ENCODE measurements at regions not wholly inside any gene's neighbourhood (a gene's known extent, or its start where the extent isn't known, plus 50 kb on each side); places are given as distances from the start of the nearest gene placed in this dataset.

GRCh38 chr9:29753638-29754037 lies 2180.4 kb upstream of the C9orf72 start:
- no peak for DNase-seq (ENCODE audit: low spot score)

DNA sequence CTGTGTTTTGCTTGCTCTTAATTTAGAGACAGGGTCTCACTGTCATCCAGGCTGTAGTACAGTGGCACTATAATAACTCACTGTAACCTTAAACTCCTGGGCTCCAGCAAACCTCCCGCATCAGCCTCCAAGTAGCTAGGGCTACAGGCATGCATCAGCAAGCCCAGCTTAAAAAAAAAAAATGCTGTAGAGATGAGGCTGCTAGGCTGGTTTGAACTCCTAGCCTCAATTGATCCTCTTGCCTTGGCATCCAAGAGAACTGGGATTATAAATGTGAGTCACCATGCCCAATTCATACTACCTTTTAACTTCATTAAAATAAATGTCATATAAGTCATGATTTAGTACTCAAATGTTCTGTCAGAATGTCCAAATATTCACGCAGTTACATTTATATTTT lies 2195.7 kb upstream of the C9orf72 start:
- FAIRE-seq (no peak), DNase-seq (ENCODE audit: low spot score) (no peak)

More at GRCh38 chr9:29753638-29754037, 2180.4 kb upstream of the C9orf72 start:
- FAIRE-seq, result no peak

DNA sequence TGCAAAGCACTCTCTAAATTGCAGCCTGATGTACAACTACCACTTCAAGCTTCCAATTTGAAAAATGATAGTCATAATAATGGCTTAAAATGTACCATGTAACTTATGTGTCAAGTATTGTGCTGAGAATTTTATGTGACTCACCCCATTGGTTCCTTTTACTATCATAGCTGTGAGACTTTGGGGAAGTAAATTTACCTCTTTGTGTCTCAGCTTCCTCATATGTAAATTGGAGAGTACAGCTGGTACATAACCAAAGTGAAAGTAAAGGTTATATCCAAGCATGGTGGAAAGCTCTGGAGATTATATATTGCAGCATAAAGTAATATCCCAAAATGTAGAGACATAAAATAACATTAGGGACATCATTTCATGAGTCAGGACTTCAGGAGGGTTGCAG lies 2200.4 kb upstream of the C9orf72 start:
- FAIRE-seq, result no peak
- no peak for DNase-seq (ENCODE audit: low spot score)

DNA sequence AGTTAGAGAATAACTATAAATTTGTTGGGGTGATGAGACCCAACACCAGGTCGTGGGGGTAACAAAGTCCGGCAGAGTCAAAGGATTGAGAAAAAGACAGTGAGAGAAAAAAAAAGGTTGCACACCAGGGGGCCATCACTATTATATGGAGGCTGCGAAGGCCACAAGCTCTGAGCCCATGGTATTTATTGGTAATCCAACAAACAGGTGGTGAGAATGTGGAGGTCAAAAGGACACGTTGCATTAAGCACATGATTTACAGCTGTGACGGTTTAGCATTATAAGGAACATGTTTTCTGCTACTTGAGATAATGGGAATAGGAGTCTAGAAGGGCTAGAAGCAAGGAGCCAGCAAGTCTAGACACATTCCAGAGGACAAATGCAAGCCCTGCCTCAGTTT lies 2202.2 kb upstream of the C9orf72 start:
- FAIRE-seq (no peak), DNase-seq (ENCODE audit: low spot score) (no peak)

DNA sequence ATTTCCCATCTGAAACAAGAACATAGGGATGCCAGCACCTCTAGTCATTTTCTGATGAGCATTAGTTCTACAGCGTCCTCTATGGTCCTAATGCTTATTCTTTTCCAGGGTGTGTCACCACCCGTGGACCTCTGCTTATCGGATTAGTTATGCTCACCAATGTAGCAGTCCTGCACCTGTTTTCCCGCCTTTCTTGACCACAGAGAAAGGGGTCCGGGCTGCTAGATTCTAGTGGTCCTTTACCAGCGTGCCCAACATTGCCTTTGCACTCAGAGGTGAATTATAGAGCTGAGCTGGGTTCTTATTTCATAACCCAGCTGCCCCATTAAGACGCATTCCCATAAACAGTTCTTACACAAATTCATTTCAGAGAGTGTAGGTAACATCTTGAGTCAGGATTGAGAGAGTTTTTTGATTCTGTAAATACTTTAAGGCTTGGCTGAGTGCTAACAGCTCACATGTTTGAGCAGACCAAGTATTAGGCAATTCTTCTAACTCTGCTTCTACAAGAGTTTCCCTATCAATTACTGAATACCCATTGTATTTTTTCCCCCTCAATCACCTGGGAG lies 2205.1 kb upstream of the C9orf72 start:
- no peak for FAIRE-seq
- DNase-seq (ENCODE audit: low spot score), result no peak

DNA sequence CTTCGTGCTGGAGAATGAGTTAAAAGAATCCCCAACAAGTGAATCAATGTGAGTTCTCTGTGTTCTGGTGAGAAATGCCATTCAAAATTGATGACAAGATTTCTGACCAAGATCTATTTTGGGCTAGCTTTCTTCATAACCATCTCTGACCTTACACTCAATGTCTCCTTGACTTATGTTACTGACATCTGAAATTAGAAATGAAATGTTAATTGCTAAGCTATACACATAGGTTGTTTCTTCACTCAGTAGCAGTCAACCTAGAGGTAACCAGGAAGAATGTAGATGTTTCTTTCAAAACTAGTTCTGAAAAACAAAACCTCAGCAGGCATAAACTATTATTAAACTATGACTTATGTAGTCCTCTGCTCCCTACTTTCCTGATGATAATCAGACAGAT lies 2220.7 kb upstream of the C9orf72 start:
- FAIRE-seq, result no peak

GRCh38 chr9:29796291-29796952 lies 2223.1 kb upstream of the C9orf72 start:
- FAIRE-seq, result no peak
- DNase-seq (ENCODE audit: low spot score), result no peak

More for the DNA sequence above, 2220.7 kb upstream of the C9orf72 start:
- DNase-seq (ENCODE audit: low spot score), result no peak

DNA sequence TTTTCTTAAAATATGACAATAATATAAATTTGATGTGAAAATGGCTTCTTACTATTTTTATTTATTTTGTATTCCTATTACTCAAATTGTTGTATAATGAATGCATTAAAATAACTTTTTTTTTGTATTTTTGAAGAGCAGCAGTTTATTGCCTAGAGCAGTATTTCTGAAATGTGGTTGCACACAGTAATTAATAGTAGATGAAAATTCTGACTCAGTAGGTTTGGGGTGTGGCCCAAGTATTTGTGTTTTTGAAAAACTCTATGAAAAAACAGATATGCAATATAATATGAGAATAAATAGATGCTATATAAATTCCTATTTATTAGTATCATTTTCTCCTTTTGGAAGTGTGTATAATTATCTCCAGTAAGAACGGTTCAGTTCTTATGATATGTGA lies 2225.3 kb upstream of the C9orf72 start:
- no peak for FAIRE-seq

GRCh38 chr9:29799227-29799626 lies 2225.9 kb upstream of the C9orf72 start:
- FAIRE-seq, result no peak

More for the DNA sequence above, 2225.3 kb upstream of the C9orf72 start:
- no peak for DNase-seq (ENCODE audit: low spot score)

DNA sequence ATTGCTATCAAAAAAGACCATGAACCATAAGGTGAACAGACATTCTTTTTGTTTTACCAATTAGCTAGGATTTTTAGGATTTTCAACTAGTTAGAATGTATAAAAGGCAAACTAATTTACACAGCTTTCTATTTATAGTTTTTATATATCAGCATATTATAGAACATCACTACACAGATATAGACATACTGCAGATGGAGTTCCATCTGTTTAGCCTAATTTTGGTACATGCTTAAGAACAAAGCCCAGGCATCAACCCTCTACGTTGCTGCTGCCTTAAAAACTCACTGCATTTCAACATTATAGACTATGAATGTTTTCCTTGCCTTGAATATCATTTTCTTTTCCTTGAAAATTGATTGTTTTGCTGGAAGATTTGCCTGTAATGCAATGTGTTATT lies 2227.5 kb upstream of the C9orf72 start:
- DNase-seq (ENCODE audit: low spot score) (no peak), FAIRE-seq (no peak)

More at GRCh38 chr9:29799227-29799626, 2225.9 kb upstream of the C9orf72 start:
- DNase-seq (ENCODE audit: low spot score), result no peak

DNA sequence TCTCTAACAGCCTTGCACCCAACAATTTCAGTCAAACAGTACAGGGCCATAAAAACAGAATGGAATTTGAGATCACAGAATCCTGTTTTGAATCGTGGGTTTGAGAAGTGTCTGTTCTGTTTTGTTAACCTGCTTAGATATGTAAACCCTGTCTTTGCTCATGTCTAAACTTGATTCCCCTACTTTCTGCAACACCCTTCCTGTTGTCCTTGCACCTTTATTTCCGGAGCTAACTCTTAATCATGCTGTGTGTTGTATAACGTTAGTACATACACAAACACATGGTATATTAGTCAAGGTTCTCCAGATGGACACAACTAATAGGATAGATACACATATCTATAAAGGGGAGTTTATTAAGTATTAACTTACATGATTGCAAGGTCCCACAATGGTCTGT lies 2229.2 kb upstream of the C9orf72 start:
- FAIRE-seq (no peak), DNase-seq (ENCODE audit: low spot score) (no peak)

- DNase-seq (ENCODE audit: low spot score) (no peak), FAIRE-seq (no peak)
These were observed 2233.8 kb upstream of the C9orf72 start for GRCh38 chr9:29806937-29807618.

DNA sequence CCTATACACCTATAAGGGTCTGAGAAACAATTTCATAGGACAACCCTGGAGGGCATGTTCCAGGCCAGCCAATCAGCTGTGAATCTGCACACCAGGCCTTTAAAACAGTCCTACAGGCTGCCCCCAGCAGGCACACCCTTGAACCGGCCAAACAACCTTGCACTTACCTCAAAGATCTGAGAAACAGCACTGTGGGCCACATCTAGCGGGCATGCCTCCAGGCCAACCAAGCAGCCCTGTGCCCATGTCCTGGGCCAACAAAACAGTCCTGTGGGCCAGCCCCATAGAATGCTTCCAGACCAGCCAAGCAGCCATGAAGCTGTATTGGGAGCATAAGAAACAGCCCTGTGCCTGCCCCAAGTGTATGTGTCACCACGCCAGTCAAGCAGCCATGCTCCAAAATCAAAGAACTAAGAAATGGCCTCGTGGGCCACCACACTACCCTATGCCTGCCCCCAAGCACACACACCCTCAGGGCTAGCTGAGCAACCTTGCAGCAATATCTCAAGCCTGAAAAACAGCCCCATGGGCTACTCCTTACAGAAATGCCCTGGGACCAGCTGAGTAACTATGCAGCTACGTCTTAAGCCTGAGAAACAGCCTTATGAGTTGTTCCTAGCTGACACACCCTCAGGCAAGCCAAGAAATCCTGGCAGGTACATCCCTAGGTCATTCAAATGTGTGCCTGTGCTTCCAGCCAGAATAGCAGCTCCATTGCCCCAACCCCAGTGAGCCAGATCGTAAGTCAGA lies 2243.8 kb upstream of the C9orf72 start:
- no peak for DNase-seq (ENCODE audit: low spot score)
- FAIRE-seq, result no peak

- no peak for FAIRE-seq
- no peak for DNase-seq (ENCODE audit: low spot score)
These were observed 2249.2 kb upstream of the C9orf72 start for GRCh38 chr9:29822458-29822857.

DNA sequence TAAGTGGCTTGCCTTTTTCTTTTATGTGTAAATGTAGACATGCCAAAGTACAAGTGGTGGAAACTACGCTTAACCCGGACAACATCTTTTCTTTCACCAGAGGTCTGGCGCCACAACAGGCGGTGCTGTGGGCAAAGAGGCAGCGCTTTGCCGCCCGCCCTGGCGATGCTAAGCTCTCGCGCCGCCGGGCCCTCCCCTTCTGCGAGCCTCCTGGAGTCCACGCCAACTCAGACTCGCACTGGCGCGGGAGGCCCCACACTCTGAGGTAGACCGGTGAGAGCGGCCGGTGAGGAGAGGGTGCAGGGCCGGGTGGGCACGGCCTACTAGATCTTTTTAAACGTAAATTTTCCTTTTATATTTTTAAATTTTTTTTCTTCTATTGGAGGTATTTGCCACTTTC lies 2253.1 kb upstream of the C9orf72 start:
- FAIRE-seq (no peak), DNase-seq (ENCODE audit: low spot score) (no peak)

DNA sequence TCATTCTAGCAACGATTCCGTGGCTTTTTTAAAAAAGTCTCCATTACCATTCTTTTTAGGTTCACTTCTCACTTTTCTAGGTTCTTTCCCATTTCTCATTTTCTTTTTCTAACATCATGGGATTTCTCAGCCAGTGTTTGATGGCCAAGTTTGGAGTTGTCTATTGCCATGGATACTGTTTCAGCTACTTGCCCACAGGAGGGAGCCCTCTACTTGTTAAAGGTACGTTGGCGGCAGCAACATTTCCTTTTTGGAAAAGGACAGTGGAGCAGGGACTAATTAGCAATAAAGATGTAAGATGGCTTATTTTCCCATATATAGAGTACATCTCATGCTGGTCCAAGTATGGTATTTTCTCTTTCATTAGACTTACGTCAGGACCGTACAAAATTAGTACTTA lies 2257.5 kb upstream of the C9orf72 start:
- DNase-seq (ENCODE audit: low spot score), result peak; percentile 40
- FAIRE-seq, result no peak

DNA sequence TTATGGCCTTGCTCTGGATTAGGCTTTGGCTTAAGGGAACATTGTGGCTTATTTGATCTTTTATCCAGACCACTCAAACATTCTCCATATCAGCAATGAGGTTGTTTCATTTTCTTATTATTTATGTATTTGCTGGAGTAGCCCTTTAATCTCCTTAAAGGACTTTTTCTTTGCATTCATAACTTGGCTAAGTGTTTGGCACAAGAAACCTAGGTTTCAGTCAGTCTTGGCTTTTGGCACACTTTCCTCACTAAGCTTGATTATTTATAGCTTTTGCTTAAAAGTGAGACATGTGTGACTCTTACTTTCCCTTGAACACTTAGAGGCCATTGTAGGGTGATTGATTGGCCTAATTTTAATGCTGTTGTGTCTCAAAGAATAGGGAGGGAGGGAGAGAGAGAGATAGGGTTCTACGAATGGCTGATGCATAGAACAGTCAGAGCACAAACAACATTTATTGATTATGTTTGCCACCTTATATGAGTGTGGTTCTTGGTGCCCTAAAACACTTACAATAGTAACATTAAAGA lies 2265.3 kb upstream of the C9orf72 start:
- DNase-seq (ENCODE audit: low spot score) (no peak), FAIRE-seq (no peak)

DNA sequence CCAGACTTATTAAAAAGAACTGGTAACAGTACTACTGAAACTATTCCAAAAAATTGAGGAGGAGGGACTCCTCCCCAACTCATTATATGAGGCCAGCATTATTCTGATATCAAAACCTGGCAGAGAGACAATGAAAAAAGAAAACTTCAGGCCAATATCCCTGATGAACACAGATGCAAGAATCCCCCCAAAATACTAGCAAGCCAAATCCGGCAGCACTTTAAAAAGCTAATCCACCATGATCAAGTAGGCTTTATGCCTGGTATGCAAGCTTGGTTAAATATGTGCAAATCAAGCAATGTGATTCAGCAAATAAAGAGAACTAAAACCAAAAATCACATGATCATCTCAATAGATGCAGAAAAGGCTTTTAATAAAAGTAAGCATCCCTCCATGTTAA lies 2271.0 kb upstream of the C9orf72 start:
- no peak for FAIRE-seq
- DNase-seq (ENCODE audit: low spot score), result no peak

DNA sequence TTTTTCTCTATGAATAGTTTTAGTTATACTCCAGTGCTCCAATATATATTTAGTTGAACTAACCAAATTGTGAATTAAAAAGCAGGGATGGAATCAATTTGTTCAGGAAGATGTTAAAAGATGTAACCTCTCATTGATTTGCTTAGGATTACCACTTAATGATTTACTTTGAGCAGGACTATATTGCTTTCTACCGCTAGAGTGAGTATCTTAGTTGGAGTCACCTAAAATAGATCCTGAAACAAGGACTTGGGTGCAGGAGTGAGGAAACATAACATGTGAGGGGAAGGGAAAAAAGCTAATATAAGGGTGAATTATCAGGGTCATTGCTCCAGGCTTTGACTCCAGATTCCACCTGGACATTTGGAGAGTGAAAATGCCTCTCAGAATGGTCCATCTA lies 2277.4 kb upstream of the C9orf72 start:
- no peak for FAIRE-seq
- DNase-seq (ENCODE audit: low spot score), result no peak

DNA sequence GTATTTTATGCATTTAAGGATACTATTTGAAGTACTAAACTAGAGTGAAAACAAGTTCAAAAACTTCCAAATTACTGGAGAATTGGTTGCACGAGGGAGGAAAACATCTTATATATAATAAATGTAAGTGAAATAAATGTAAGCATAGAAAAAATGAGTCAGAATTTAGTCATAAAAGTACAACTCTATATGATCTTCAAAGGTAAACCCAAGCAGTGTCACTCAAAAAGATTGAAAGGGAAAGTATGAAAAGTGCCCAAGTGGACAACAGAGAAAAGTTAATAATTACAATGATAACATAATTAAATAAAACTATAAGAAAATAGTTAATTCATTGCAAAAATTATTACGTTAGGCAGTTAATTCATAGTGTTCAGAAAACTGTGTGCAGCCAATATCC lies 2288.5 kb upstream of the C9orf72 start:
- FAIRE-seq, result no peak
- no peak for DNase-seq (ENCODE audit: low spot score)

DNA sequence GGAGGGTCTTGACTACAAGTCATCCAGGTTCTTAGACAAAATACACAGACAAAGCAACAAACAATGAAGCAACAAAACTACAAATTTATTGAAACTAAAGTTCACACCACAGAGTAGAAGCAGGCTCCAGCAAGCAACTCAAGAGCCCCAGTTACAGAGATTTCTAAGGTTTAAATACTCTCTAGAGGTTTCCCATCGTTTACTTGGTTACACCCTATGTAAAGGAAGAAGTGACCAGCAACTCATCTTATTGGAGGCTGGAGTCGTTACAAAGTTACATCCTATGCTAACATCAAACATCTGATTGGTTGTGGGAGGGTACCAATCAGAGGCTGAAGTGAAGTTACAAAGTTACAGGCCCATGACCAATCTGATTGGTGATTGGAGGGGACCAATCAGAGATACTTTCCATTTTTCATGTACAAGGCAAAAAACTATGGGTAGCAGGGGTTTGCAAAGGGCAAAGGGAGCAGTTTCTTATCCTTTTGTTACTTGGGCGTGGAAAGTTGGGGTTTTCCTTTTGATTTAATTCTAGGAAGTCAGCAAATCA lies 2292.6 kb upstream of the C9orf72 start:
- no peak for DNase-seq (ENCODE audit: low spot score)
- no peak for FAIRE-seq

DNA sequence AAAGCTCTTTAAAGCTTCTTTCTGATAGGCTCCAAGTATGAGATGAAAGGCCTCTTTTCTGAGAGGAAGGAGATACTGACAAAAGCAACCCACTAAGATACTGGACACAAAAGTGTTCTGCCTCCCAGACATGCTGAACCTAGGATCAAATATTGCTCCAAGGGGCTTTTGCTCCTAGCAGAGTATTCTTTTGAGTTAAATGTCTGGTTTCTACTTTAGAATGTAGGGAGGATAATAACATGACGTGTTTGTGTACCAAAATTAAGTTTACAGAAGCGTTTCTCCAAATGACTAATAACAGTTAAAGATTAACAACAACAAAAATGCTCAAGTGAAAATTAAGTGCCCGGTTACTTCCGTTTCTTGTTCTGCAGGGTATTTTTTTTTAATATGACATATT lies 2293.3 kb upstream of the C9orf72 start:
- FAIRE-seq (no peak), DNase-seq (ENCODE audit: low spot score) (no peak)

Data from urothelium cell line (cell line).